ENCODE measurements at regions not wholly inside any gene's neighbourhood (a gene's known extent, or its start where the extent isn't known, plus 50 kb on each side); places are given as distances from the start of the nearest gene placed in this dataset.

- TF ChIP-seq CTCF (IDR thresholded peaks at IDR 0.05) (no peak), POLR2A (IDR thresholded peaks at IDR 0.05) (no peak)
These were observed 156.9 kb upstream of the FST start for GRCh38 chr5:53323511-53323910.

All from heart left ventricle (tissue), 13 donors.